Sigmoid colon (tissue), 4 donors: ENCODE measurements at regions not wholly inside any gene's neighbourhood (a gene's known extent, or its start where the extent isn't known, plus 50 kb on each side); places are given as distances from the start of the nearest gene placed in this dataset.

Source experiments
- EP300 ChIP-seq, 4 donors: sonication (generic); formaldehyde crosslinking; IDR thresholded peaks; one replicate each; pipeline ENCODE4 v1.6.1; 2017; ENCODE audit warnings: antibody characterized with exemption in 4 of 4
- POLR2A ChIP-seq, 2 donors: fragments of 450-650 bp; IDR thresholded peaks; one replicate each; pipeline ENCODE4 v1.6.1; 2016; ENCODE audit warnings: antibody characterized with exemption in 2 of 2, mild to moderate bottlenecking in 2 of 2, moderate library complexity in 2 of 2

DNA sequence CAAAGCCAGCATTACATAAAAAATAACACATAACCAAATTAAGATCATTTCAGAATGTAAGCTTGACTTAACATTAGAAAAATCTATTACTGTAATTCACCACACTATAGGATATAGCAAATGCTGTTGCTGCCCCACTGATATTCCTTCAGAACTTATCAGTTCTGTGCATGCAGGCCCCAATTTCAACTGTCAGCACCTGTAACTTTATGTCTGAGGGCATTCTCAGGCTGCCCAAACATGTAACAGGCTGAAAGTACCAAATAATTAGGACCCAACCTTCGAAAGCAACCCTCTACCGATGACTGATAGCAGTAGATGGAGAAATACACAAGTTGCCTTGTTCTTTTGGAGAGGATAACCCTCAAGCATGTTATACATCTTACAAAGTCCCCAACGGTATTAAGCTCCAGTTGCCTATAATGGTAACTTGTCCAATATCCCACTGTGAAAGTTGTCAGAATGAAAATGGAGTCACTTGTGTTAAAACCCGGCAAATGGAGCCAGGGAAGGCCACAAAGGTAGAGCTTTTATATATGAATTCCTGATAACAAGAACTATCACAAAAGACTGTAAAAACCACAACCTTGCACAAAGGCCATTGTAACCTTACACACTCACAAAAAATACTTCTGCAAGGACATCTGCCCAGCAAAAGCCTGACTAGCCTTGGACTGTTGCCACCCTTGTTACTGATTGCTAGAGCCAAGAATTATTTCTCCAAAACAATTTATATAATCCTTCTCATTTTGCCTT, 66.9 kb upstream of the ZNF746 start:
- TF ChIP-seq EP300 (IDR thresholded peaks at IDR 0.05) (no peak), POLR2A (IDR thresholded peaks at IDR 0.05) (no peak)
